Stimulated activated CD4-positive, alpha-beta T cell treated with anti-CD3 and anti-CD28 coated beads, Interleukin-4, amount 100 ng/mL, for 1 hour (primary cell): ENCODE measurements at regions not wholly inside any gene's neighbourhood (a gene's known extent, or its start where the extent isn't known, plus 50 kb on each side); places are given as distances from the start of the nearest gene placed in this dataset.
"Not testable (repeated sequence)": the region's sequence is repeated elsewhere in the genome, so short reads cannot be mapped to it uniquely, and the experiment has no call there.

ENCODE experiments used
- DNase-seq: peaks from one replicate; pipeline ENCODE4 v3.0.0-alpha.2; 2020

- no peak for DNase-seq
Measured at GRCh38 chr5:152623951-152624350, 218.9 kb upstream of the NMUR2 start.

DNA sequence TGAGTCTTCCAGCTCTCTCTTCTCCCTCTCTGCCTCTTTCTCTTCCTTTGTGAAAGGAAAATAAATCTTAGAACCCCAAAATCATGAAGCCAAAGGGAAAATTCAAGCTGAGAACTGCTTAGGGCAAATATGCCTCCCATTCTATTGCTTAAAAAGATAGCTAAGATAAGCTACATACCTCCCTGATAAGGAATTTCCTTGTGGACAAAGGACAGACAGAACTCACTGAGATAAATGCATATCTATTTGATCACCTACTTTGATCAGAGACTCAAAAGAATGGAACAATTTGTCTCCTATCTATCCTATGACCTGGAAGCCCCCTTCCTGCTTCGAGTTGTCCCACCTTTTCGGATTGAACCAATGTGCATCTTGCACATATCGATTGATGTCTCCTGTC, 220.6 kb upstream of the NMUR2 start:
- DNase-seq: no peak

DNA sequence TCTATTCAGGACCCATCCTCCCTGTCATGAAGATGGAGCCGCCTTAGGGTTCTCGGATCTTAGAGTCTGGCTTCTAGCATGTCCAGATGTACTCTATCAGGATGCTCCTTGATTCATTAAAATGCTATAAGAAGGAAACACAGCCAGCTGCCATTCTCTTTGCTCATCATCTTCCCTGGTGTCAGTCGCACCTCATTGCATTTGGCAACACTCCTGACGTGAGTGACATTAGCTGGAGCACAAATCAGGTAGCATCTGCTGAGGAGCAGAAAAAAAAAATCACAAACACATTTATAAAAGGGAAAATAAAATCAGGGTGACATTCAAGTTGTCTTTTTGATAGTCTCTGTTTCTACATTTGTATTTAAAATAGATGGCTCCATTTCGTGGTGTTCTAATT, 226.1 kb upstream of the NMUR2 start:
- DNase-seq: no peak

- no peak for DNase-seq
Measured at GRCh38 chr5:152632360-152632759, 227.3 kb upstream of the NMUR2 start.

- DNase-seq: no peak
Measured at GRCh38 chr5:152634586-152634985, 229.5 kb upstream of the NMUR2 start.

GRCh38 chr5:152638996-152639552, 234.0 kb upstream of the NMUR2 start:
- no peak for DNase-seq

DNA sequence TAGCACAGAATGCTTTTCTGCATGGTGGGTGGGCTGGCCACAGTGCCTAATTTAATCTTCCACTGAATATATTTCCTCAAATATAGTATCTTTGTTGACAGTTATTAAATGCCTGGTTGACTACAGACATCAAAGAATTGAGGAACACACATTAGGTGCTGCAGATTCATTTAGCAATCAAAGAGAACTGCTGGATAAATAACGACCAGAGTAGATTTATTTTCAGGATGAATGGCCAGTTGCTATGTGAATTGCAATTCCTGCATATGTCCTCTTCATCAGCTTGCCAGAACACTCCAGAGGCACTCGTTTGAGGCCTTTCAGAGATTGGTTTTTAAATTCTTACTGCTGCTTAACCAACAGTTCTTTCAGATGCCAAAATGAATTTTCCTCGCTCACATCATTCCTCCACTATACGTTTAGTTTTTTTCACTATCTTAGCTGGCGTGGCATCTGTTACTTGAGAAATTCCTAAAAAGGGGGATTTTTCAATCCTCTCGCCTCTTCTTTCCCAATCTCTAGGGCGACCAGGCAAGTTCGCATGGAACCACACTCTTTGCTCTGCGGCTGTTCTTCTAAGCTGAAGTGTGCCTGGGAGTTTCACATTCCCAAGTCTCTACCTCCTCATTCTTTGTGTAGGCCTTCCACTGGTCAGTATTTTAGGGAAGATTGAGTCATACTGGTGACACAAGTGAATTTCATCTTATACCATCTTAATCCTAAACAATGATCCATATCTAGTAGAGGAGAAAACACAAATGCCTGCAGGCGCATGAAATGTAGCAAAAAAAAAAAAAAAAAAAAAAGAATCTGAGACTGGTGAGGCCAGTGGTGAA, 237.1 kb upstream of the NMUR2 start:
- no peak for DNase-seq

DNA sequence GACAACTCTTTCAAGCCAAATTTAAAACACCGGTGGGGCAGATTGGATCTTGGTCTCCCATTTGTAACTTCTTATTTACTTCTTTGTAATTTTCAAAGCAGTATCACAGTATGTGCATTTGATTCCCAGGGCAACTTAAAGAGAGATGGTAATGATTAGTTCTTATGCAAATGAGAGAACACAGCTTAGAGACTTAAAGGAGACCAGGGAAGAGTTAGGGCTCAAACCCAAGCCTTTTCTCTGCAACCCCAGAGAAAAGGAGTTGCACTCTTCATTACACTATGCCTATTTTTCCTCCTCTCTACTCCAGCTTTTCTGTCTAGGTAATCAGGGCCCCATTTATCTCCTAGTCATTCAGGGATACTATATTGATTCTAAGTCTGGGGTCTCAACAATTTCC, 237.8 kb upstream of the NMUR2 start:
- no peak for DNase-seq

- no peak for DNase-seq
Measured at GRCh38 chr5:152644029-152644728, 239.1 kb upstream of the NMUR2 start.

DNA sequence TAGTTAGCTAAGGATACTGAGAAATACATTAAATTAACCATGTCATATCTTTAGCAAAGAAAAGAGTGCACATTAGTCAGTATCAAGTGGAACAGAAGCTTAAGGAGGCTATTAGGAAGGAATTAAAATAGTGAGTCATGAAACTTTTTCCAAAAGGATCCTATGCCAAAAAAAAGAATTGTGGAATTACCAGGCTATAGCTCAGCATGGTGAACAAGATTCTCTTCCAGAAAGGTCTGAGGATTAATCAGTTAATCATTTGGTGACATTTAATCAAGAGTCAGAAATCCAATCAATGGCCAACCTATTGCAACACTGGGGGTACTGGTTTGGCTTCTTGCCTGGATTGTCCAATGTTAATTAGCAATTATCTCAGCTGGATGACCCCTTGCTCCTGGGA, 244.5 kb upstream of the NMUR2 start:
- no peak for DNase-seq

- DNase-seq: no peak
Measured at GRCh38 chr5:152650413-152650812, 245.3 kb upstream of the NMUR2 start.

GRCh38 chr5:152659470-152659869, 254.4 kb upstream of the NMUR2 start:
- DNase-seq: not testable (repeated sequence)

GRCh38 chr5:152673601-152674000, 268.5 kb upstream of the NMUR2 start:
- DNase-seq: no peak

DNA sequence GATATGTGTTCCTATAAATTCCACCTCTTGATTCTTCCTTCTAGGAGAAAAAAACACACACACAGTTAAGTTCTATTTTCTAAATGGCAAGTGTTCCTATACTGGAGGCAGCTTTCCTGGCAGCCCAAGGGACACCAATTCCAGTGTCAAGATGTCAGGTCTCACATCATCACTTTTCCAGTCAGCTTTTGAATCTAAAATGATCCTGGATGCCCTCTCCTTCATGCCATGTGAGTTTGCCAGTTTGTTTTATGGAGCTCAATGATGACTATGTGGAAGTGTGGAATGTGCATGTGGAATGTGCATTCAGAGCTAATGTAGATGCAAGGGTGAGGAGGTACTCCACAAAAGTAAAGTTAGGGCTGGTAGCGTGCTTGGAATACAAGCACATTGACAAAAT, 269.3 kb upstream of the NMUR2 start:
- no peak for DNase-seq

- no peak for DNase-seq
Measured at GRCh38 chr5:152676196-152676595, 271.1 kb upstream of the NMUR2 start.

DNA sequence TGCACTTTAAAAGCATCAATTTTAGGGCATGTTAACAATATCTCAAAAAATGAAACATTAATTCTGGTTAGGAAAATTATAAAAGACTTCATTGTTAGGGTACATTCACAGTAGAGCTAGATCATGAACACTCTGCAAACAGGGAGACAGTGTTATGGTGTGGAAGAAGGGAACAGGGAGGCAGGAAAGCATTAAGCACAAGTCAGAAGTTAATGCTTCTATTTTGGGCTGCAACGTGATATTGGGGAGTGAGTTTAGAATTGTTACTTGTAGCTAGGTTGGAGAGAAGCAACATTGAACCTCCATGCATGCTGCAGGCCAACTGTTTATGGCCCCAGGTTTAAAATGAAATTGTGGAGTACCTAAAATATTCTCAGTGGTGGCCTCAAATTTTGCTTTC, 278.1 kb upstream of the NMUR2 start:
- DNase-seq: no peak

- DNase-seq: no peak
Measured at GRCh38 chr5:152686931-152687330, 281.9 kb upstream of the NMUR2 start.

DNA sequence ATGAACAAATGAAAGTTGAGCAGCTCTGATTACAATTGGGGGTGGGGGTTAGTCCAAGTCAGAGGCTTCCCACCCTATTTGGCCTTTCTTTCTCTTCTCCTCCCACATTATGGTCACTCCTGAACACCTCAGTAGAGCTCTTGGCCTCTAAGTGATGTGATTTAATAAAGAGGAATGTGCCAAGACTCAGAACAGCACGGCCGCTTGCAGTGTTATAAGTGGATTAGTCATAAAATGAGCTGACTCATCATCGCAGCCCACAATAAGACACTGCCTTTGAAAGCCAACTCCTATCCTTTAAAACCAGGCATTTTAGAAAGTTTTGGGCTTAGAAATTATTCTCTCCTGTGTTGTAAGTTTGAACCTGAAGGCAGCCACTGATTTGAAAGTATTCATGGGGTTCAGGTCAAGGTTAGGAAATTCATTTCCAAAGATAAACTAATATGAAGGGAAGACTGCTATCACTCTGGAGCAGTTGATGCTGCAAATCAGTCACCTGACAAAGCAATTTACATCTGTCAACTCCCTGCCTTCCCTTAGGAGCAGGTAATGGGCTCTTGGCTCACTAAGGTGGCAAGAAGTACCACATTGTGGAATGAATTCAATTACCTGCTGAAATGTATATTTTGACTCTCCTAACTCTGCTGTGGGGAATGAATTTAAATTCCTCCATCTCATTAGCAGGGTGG, 283.6 kb upstream of the NMUR2 start:
- DNase-seq: no peak

DNA sequence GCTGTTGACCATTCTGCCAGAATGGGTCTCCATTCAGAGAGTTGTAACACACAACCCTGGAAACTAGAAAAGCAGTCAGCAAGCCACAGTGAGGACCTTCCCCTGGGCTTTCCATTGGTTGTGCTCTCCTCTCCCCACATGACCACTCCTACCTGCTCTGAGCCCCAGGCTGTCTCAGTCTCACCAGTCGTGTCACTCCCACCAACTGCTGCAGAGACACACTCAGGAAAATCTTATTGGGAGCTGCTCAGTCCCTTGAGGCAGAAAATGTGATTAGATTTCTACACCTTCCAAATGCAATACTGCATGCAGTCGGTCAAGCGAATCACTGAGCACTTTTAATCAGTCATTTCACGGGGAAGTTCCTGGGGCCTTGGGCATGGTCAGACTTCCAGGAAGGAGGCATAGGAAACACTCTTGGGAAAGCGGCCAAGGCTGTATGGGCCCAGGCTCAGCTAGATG, 284.2 kb upstream of the NMUR2 start:
- no peak for DNase-seq

DNA sequence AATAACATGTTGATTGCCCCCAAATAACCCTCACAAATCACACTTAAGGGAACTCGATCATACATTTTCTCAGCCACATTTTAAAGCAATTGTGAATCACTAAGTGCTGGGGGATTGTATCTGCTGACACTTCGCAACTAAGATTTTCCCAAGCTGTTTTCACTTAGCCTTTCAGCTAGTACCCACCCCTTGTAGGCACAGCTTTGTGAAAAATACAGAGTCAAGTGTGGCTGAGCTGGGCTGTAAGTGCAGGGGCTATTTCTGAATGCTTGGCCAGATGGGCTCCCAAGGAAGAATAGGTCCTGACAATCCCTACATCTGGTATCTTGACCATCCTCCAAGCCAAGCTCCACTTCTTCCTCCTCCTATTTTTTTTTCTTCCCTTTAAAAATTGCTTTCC, 289.2 kb upstream of the NMUR2 start:
- no peak for DNase-seq

GRCh38 chr5:152701305-152701949, 296.3 kb upstream of the NMUR2 start:
- DNase-seq: no peak

GRCh38 chr5:152704286-152704685, 299.2 kb upstream of the NMUR2 start:
- no peak for DNase-seq

GRCh38 chr5:152711801-152712388, 306.8 kb upstream of the NMUR2 start:
- DNase-seq: no peak
